Tibial nerve (tissue), 4 donors: ENCODE measurements at regions not wholly inside any gene's neighbourhood (a gene's known extent, or its start where the extent isn't known, plus 50 kb on each side); places are given as distances from the start of the nearest gene placed in this dataset.

Experiments
- DNase-seq, 2 donors: peaks; one replicate each; pipeline ENCODE4 v3.0.0-alpha.2; 2019; ENCODE audit warnings: low spot score in 2 of 2
- H3K27ac ChIP-seq, 4 donors: fragments of 200-600 bp; sonication (generic) in 3 of 4; one replicate each; pipeline ENCODE4 v1.5.1; 2017 to 2019; ENCODE audit warnings: mild to moderate bottlenecking in 1 of 4
- H3K27me3 ChIP-seq, 2 donors: fragments of 200-600 bp; sonication (generic) in 1 of 2; one replicate each; pipeline versions ENCODE4 v1.5.1 to v1.6.0; 2017 to 2019
- H3K36me3 ChIP-seq, 3 donors: fragments of 200-600 bp; sonication (generic); one replicate each; pipeline ENCODE4 v1.5.1; 2018 to 2019
- H3K4me1 ChIP-seq, 4 donors: fragments of 200-600 bp; sonication (generic) in 3 of 4; one replicate each; pipeline ENCODE4 v1.5.1; 2017 to 2019
- H3K4me3 ChIP-seq, 4 donors: fragments of 200-600 bp; sonication (generic) in 3 of 4; one replicate each; pipeline ENCODE4 v1.5.1; 2017 to 2019; ENCODE audit warnings: mild to moderate bottlenecking in 1 of 4, moderate library complexity in 1 of 4
- H3K9me3 ChIP-seq, 4 donors: fragments of 200-600 bp; sonication (generic) in 3 of 4; one replicate each; pipeline ENCODE4 v1.5.1; 2017 to 2019
- CTCF ChIP-seq, 5 experiments: fragments of 200-600 bp in 3 of 5; fragments of 450-650 bp in 2 of 5; sonication (generic) in 3 of 5; IDR thresholded peaks; one replicate each; pipeline ENCODE4 v1.5.1; 2016 to 2019; ENCODE audit warnings: antibody characterized with exemption in 5 of 5, mild to moderate bottlenecking in 3 of 5, moderate library complexity in 2 of 5
- EP300 ChIP-seq, 2 donors: sonication (generic); formaldehyde crosslinking; IDR thresholded peaks; one replicate each; pipeline ENCODE4 v1.6.1; 2017; ENCODE audit warnings: antibody characterized with exemption in 2 of 2, mild to moderate bottlenecking in 1 of 2
- POLR2A ChIP-seq, 2 donors: fragments of 450-650 bp; IDR thresholded peaks; one replicate each; pipeline ENCODE4 v1.6.1; 2017; ENCODE audit warnings: antibody characterized with exemption in 2 of 2, mild to moderate bottlenecking in 2 of 2, moderate library complexity in 2 of 2
- WGBS, 2 donors: methylation state at CpG; one replicate each; pipeline ENCODE4 v1.1.5; 2018; 5-methylcytosine and 5-hydroxymethylcytosine counted together

GRCh38 chr7:81887098-81888090 lies 117.5 kb upstream of the HGF start:
- Histone ChIP-seq H3K36me3 (no peaks in the 10 kb centered on the region), H3K27ac (no peak overlapping the region), H3K4me1 (peaks cover 0 to under 1% (median 0%) of the 10 kb centered on the region in 4 donors), H3K4me3 (no peak overlapping the region), H3K9me3 (no peaks in the 10 kb centered on the region), H3K27me3 (no peaks in the 10 kb centered on the region)
- WGBS, 2 donors: 65 to 70% methylated on average over 3 of the region's 3 CpGs
- no peak for TF ChIP-seq EP300 (IDR thresholded peaks at IDR 0.05)
- DNase-seq: no peak

GRCh38 chr7:81886211-81886764 lies 116.4 kb upstream of the HGF start:
- TF ChIP-seq EP300 (IDR thresholded peaks at IDR 0.05): no peak
- TF ChIP-seq CTCF (IDR thresholded peaks at IDR 0.05): no peak
- TF ChIP-seq POLR2A (IDR thresholded peaks at IDR 0.05): no peak
- Histone ChIP-seq H3K4me1 (peaks cover 0 to 8% (median 0%) of the 10 kb centered on the region in 4 donors), H3K27me3 (no peaks in the 10 kb centered on the region), H3K36me3 (no peaks in the 10 kb centered on the region), H3K4me3 (no peak overlapping the region), H3K9me3 (no peaks in the 10 kb centered on the region), H3K27ac (no peak overlapping the region)
- no peak for DNase-seq
- 50 to 58% methylated on average over 3 of the region's 3 CpGs for WGBS, 2 donors

GRCh38 chr7:81884817-81885216 lies 115.0 kb upstream of the HGF start:
- DNase-seq: no peak
- H3K4me3 ChIP-seq: no peak overlapping the region
- no peak overlapping the region for H3K27ac ChIP-seq

GRCh38 chr7:81883801-81884393 lies 114.0 kb upstream of the HGF start:
- TF ChIP-seq POLR2A (IDR thresholded peaks at IDR 0.05): no peak
- no peak for TF ChIP-seq EP300 (IDR thresholded peaks at IDR 0.05)
- TF ChIP-seq CTCF (IDR thresholded peaks at IDR 0.05): no peak
- no peak overlapping the region for H3K4me3 ChIP-seq
- WGBS, 2 donors: 91 to 94% methylated on average over 7 of the region's 7 CpGs
- no peaks in the 10 kb centered on the region for H3K9me3 ChIP-seq
- H3K27me3 ChIP-seq: no peaks in the 10 kb centered on the region
- no peaks in the 10 kb centered on the region for H3K36me3 ChIP-seq
- no peak for DNase-seq
- no peak overlapping the region for H3K27ac ChIP-seq
- peaks cover 0 to 8% (median 0%) of the 10 kb centered on the region in 4 donors for H3K4me1 ChIP-seq

More at GRCh38 chr7:81884817-81885216, 115.0 kb upstream of the HGF start:
- H3K27me3 ChIP-seq: no peaks in the 10 kb centered on the region
- peaks cover 0 to 8% (median 0%) of the 10 kb centered on the region in 4 donors for H3K4me1 ChIP-seq
- TF ChIP-seq CTCF (IDR thresholded peaks at IDR 0.05) (no peak), POLR2A (IDR thresholded peaks at IDR 0.05) (no peak), EP300 (IDR thresholded peaks at IDR 0.05) (no peak)
- H3K36me3 ChIP-seq: no peaks in the 10 kb centered on the region
- 59 to 65% methylated on average over 3 of the region's 3 CpGs for WGBS, 2 donors
- no peaks in the 10 kb centered on the region for H3K9me3 ChIP-seq

- 15 to 20% methylated on average over 2 of the region's 2 CpGs for WGBS, 2 donors
- DNase-seq: no peak
- Histone ChIP-seq H3K4me1 (peaks cover 0 to 8% (median 0%) of the 10 kb centered on the region in 4 donors), H3K27me3 (no peaks in the 10 kb centered on the region), H3K27ac (peak overlapping the region in 1 of 4 donors; percentile 5), H3K4me3 (no peak overlapping the region), H3K9me3 (no peaks in the 10 kb centered on the region), H3K36me3 (no peaks in the 10 kb centered on the region)
- TF ChIP-seq EP300 (IDR thresholded peaks at IDR 0.05): no peak
- TF ChIP-seq POLR2A (IDR thresholded peaks at IDR 0.05): no peak
- TF ChIP-seq CTCF (IDR thresholded peaks at IDR 0.05): no peak
These were observed 112.2 kb upstream of the HGF start for GRCh38 chr7:81882086-81882485.
